ENCODE measurements at regions not wholly inside any gene's neighbourhood (a gene's known extent, or its start where the extent isn't known, plus 50 kb on each side); places are given as distances from the start of the nearest gene placed in this dataset.

- H2BK20ac ChIP-seq (ENCODE audit: low read depth, low read length), result no peak overlapping the region
- no peak overlapping the region for H3K4me3 ChIP-seq (ENCODE audit: insufficient read depth, low read depth, low read length)
- no peaks in the 10 kb centered on the region for H3K4me1 ChIP-seq (ENCODE audit: control insufficient read depth, insufficient read depth, low read length)
- H3K14ac ChIP-seq (replicated peaks; ENCODE audit: low read depth, low read length), result no peak overlapping the region
- no peak overlapping the region for H2BK5ac ChIP-seq (ENCODE audit: low read depth, low read length, poor library complexity, severe bottlenecking)
- no peaks in the 10 kb centered on the region for H3K27me3 ChIP-seq (ENCODE audit: control insufficient read depth, insufficient read depth, low read length)
- POLR2A ChIA-PET (ENCODE audit: unreplicated experiment), result no interaction called here
- H3K79me1 ChIP-seq (ENCODE audit: low read depth in 1 of 2, low read length in 2 of 2), result no peaks in the 10 kb centered on the region
- no peak overlapping the region for H4K91ac ChIP-seq (ENCODE audit: insufficient read depth, low read depth, low read length)
- H4K8ac ChIP-seq (ENCODE audit: low read depth in 2 of 2, low read length in 2 of 2), result no peak overlapping the region
- H3K56ac ChIP-seq (ENCODE audit: extremely low read depth, insufficient read depth, low read length), result no peak overlapping the region
- ATAC-seq (ENCODE audit: low read depth), result no peak
- intact Hi-C loops (cut with micrococcal nuclease) (no loop called here), dilution Hi-C loops (cut with HindIII; ENCODE audit: low sequenced_read_pairs, unreplicated experiment) (no loop called here), in situ Hi-C loops (cut with MboI; ENCODE audit: low sequenced_read_pairs) (no loop called here)
- no peak overlapping the region for H2AK9ac ChIP-seq (replicated peaks; ENCODE audit: low read depth, low read length, poor library complexity)
- H3K27ac ChIP-seq (ENCODE audit: insufficient read depth, low read length), result no peak overlapping the region
- no peaks in the 10 kb centered on the region for H4K20me1 ChIP-seq (ENCODE audit: insufficient read depth, low read length)
- H3K36me3 ChIP-seq (ENCODE audit: control insufficient read depth, insufficient read depth, low read length), result no peaks in the 10 kb centered on the region
- peaks cover 22% of the 10 kb centered on the region for H3K9me3 ChIP-seq (ENCODE audit: control insufficient read depth, insufficient read depth, low read length)
- DNase-seq, result no peak
- H2BK120ac ChIP-seq (ENCODE audit: low read depth, low read length), result no peak overlapping the region
- no peak overlapping the region for H3K4ac ChIP-seq (ENCODE audit: low read depth, low read length)
- TF ChIP-seq USF2 (IDR thresholded peaks at IDR 0.05; ENCODE audit: low read depth, low read length) (no peak), RCOR1 (IDR thresholded peaks at IDR 0.05; ENCODE audit: insufficient replicate concordance, low read length) (no peak), CTCF (conservative IDR thresholded peaks at IDR 0.05; ENCODE audit: low read depth, low read length) (no peak), MXI1 (IDR thresholded peaks at IDR 0.05; ENCODE audit: borderline replicate concordance, low read depth, low read length) (no peak), SMC3 (IDR thresholded peaks at IDR 0.05; ENCODE audit: low read depth, low read length) (no peak), POLR2A (IDR thresholded peaks at IDR 0.05; ENCODE audit: low read depth, low read length) (no peak), MAZ (IDR thresholded peaks at IDR 0.05; ENCODE audit: borderline replicate concordance, low read depth, low read length) (no peak), FOS (IDR thresholded peaks at IDR 0.05; ENCODE audit: low read depth, low read length) (no peak), CEBPB (IDR thresholded peaks at IDR 0.05; ENCODE audit: low read depth, low read length) (no peak), BHLHE40 (IDR thresholded peaks at IDR 0.05; ENCODE audit: low read depth, low read length) (no peak), NFE2L2 (IDR thresholded peaks at IDR 0.05; ENCODE audit: low read depth, low read length) (no peak), RFX5 (IDR thresholded peaks at IDR 0.05; ENCODE audit: low read depth, low read length) (no peak), MAFK (IDR thresholded peaks at IDR 0.05; ENCODE audit: low read depth, low read length) (no peak), CHD1 (IDR thresholded peaks at IDR 0.05; ENCODE audit: low read depth, low read length) (no peak), RAD21 (IDR thresholded peaks at IDR 0.05; ENCODE audit: low read length) (no peak)
- TF ChIP-seq, protein P1, sequence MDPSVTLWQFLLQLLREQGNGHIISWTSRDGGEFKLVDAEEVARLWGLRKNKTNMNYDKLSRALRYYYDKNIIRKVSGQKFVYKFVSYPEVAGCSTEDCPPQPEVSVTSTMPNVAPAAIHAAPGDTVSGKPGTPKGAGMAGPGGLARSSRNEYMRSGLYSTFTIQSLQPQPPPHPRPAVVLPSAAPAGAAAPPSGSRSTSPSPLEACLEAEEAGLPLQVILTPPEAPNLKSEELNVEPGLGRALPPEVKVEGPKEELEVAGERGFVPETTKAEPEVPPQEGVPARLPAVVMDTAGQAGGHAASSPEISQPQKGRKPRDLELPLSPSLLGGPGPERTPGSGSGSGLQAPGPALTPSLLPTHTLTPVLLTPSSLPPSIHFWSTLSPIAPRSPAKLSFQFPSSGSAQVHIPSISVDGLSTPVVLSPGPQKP (IDR thresholded peaks at IDR 0.05; ENCODE audit: borderline replicate concordance, low read depth, low read length), result no peak
- H3K23ac ChIP-seq (ENCODE audit: low read depth, low read length), result no peak overlapping the region
- CTCF ChIA-PET, result no interaction called here
- no peak overlapping the region for H3K18ac ChIP-seq (ENCODE audit: low read depth, low read length)
- no TSS peak for BruUV-seq (replicated peaks)
- H2AFZ ChIP-seq (replicated peaks; ENCODE audit: low read length, poor library complexity), result no peak overlapping the region
- H4K5ac ChIP-seq (ENCODE audit: low read depth, low read length), result no peak overlapping the region
- H3K4me2 ChIP-seq (ENCODE audit: low read depth, low read length), result no peak overlapping the region
- no peak overlapping the region for H2BK15ac ChIP-seq (ENCODE audit: low read depth, low read length)
- WGBS, 2 experiments (ENCODE audit: extremely low coverage in 2 of 2, insufficient read length in 1 of 2), result no CpG with 5 or more reads among the region's 2 CpGs
- no peaks in the 10 kb centered on the region for H3K9me1 ChIP-seq (ENCODE audit: insufficient read depth, low read length)
- no peak overlapping the region for H3K9ac ChIP-seq (ENCODE audit: low read depth, low read length)
- H2AK5ac ChIP-seq (ENCODE audit: low read depth, low read length), result no peak overlapping the region
Observed at GRCh38 chr14:97369901-97370300, 572.7 kb downstream of the VRK1 start.

Measured in IMR-90 (cell line).